HG03342 (cell line): ENCODE measurements at regions not wholly inside any gene's neighbourhood (a gene's known extent, or its start where the extent isn't known, plus 50 kb on each side); places are given as distances from the start of the nearest gene placed in this dataset.
"Not testable (repeated sequence)": the region's sequence is repeated elsewhere in the genome, so short reads cannot be mapped to it uniquely, and the experiment has no call there.

ENCODE experiments used
- ATAC-seq: cut with Tn5 transposase; IDR thresholded peaks from one replicate; pipeline ENCODE4 v1.9.1; 2021; ENCODE audit warnings: mild to moderate bottlenecking, moderate library complexity; ENCODE audit not compliant: unreplicated experiment

DNA sequence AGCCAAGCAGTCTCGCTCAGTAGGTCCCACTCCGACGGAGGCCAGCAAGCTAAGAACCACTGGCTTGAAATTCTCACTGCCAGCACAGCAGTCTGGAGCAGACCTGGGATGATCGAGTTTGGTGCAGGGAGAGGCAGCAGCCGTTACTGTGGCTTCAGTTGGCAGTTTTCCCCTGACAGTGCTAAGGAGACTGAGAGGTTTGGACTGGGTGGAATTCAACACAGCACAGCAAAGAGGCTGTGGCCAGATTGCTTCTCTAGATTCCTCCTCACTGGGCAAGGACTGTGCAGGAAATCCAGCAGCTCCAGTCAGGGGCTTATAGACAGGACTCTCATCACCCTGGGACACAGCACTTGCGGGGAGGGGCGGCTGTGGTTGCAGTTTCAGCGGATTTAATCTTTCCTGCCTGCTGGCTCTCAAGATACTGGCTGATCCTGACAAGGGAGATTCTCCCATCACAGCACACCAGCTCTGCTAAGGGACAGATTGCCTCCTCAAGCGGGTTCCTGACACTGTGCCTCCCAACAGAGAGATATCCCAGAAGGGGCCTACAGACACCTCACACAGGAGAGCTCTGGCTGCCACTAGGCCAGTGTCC, 122.1 kb downstream of the YIPF5 start:
- no peak for ATAC-seq

DNA sequence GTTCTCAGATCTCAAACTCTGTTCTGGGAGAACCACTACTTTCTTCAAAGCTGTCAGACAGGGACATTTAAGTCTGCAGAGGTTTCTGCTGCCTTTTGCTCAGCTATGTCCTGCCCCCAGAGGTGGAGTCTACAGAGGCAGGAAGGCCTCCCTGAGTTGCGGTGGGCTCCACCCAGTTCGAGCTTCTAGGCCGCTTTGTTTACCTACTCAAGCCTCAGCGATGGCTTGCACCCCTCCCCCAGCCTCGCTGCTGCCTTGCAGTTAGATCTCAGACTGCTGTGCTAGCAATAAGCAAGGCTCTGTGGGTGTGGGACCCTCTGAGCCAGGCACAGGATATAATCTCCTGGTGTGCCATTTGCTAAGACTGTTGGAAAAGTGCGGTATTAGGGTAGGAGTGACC, 115.1 kb downstream of the YIPF5 start:
- ATAC-seq, result not testable (repeated sequence)

DNA sequence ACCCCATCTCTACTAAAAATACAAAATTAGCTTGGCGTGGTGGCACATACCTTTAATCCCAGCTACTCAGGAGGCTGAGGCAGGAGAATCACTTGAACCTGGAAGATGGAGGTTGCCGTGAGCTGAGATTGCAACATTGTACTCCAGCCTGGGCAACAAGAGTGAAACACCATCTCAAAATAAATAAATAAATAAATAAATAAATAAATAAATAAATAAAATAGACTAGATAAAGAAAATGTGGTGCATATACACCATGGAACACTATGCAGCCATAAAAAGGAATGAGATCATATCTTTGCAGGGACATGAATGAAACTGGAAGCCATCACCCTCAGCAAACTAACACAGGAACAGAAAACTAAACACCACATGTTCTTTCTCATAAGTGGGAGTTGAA, 110.4 kb downstream of the YIPF5 start:
- not testable (repeated sequence) for ATAC-seq

- ATAC-seq, result no peak
Measured at GRCh38 chr5:144060598-144060997, 109.9 kb downstream of the YIPF5 start.

GRCh38 chr5:144065786-144066185, 104.7 kb downstream of the YIPF5 start:
- no peak for ATAC-seq

DNA sequence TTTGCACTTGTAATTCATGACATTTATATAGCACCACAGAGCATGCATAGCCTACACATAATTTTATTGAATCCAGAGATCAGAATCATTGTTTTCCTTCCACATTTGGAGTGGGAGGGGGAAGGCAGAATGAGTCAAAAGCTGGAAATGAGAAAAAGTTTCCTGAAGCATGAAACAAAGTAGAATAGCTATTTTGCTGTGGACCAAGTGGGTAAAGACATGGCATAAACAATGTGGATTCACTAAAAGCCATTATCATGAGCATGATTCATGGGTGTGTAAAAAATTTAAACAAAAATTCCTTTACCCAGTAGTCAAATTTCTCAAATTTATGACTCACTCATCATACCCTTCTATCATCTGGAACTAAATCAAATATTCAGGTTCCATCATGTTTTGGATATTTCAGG, 97.9 kb downstream of the YIPF5 start:
- no peak for ATAC-seq

DNA sequence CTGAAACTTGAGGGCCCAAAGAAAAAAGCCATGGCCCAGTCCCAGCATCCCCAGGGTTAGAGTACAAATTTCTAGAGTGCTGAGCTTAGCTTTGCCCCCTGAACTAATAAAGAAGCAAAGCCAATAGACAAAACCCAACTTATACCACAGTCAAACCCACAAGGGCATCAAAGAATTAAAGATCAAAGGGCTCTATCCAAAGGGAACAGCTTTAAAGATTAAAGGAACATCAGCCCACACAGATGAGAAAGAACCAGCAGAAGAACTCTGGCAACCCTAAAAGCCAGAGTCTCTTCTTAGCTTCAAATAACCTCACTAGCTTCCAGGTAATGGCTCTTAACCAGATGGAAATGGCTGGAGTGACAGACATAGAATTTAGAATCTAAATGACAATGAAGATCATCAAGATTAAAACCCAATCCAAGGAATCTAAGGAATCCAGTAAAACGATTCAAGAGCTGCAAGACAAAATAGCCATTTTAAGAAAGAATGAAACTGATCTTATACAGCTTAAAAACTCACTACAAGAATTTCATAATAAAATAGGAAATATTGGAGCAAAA, 93.9 kb downstream of the YIPF5 start:
- ATAC-seq, result no peak

- ATAC-seq, result no peak
Measured at GRCh38 chr5:144083185-144083584, 87.3 kb downstream of the YIPF5 start.

DNA sequence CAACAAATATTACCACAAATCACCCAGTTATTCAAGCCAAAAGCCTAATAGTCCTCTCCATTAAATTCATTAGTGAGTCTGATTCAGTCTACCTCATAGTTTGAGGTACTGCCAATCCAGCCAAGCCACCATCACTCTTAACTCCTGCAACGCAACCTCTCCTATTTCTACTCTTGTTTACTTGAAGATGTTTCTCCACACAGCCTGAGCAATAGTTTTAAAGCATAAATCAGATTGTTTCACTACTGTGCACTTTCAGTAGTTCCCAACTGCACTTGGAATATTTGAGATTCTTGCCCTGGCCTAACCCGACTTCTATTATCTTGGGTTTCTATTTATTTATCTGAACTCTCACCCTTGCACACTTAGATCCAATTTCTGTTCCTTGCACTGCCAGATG, 85.5 kb downstream of the YIPF5 start:
- no peak for ATAC-seq

- no peak for ATAC-seq
Measured at GRCh38 chr5:144085381-144085780, 85.1 kb downstream of the YIPF5 start.

GRCh38 chr5:144086295-144086694, 84.2 kb downstream of the YIPF5 start:
- ATAC-seq, result no peak

- no peak for ATAC-seq
Measured at GRCh38 chr5:144087576-144087975, 82.9 kb downstream of the YIPF5 start.

GRCh38 chr5:144088206-144089064, 82.0 kb downstream of the YIPF5 start:
- peak; percentile 4 for ATAC-seq

GRCh38 chr5:144089401-144090021, 80.9 kb downstream of the YIPF5 start:
- peak; percentile 57 for ATAC-seq

DNA sequence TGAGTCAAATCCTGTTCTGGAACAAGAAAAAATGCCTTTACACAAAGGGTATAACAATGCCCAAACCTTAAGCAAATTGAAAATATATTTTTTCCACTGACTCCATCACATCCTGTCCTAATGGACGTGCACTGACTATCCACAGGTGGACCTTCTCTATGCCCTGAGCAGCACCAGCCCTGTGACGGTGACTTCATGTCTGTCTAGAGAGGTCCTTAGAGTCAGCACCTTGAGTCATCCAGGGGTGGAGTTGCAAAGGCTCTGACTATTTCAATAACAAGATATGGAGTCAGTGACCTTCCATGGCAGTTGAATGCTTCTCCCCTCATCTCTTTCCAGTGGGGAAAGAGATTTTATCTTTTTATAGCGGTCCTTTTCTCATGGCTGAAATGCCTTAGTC, 78.0 kb downstream of the YIPF5 start:
- ATAC-seq, result no peak

DNA sequence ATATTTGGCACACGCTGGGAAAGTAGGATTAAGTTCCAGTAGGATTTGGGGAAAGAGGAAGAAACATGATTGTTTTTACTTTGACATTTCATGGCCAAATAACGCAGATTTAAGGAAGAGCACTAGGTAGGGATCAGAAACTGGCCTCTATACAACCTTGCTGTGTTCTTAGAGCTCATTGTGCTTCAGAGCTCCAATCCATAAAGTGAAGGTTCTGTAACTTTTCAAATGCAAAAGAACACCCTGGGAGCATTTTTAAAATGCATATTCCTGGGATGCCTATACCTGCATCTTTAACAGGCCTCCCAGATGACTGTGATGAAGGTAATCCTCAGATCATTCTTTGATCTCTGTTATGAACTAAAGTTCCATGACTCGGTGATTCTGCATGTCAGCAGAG, 77.1 kb downstream of the YIPF5 start:
- no peak for ATAC-seq

DNA sequence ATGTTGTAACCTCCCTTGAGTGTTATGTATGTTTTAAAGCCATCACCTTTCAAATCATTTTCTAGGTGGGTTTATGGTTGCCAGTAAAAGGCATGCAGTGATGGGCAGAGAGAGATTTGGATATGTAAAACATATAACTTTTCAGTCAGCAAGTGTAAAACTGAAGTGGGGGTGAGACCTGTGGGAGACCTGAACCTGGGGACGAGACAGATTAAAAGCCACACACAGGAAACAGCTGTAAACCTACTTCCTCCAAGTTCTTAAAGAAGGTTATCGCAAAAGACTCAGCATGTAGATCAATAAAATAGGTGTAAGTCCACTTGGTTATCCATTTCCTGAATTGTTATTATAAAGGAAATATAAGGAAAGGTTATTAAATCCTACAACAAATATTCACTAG, 76.6 kb downstream of the YIPF5 start:
- no peak for ATAC-seq

DNA sequence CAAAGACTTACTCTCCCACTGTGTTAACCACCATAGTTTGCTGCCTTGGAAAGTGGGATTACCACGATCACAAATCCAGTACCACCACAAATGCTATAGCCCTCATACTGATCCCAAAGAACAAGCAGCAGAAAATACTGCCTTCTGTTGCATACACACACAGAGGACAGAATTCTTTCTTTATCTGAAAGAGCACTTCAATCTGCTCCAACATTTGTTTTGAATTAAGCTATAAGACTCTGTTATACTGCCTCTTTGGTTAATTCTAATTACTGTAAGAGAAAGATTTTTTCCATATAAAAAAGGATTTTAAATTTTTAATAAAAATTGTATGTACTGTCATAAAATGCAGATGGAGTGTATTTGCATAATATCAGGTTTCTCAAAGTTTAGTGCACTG, 69.8 kb downstream of the YIPF5 start:
- no peak for ATAC-seq

- no peak for ATAC-seq
Measured at GRCh38 chr5:144101616-144102015, 68.8 kb downstream of the YIPF5 start.

DNA sequence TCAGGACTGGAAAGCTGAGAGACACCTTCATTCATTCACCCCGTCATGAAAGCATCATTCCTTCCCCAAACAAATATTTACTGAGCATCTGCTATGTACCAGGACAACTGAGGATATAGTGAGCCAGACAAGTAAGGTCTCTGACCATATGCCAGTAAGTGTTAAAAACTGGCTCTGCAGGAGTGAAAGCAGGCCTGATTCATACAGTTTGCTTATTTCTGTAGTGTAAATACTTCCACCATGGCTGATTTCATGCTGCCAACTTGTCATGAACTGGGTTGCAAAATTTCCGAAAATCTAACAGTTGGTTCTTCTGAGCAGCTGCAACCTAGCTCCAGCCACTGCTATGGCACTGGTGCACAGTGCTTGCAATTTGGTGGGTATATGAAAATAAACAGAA, 68.1 kb downstream of the YIPF5 start:
- ATAC-seq, result no peak

GRCh38 chr5:144102979-144103378, 67.5 kb downstream of the YIPF5 start:
- ATAC-seq, result no peak
